ENCODE measurements at regions not wholly inside any gene's neighbourhood (a gene's known extent, or its start where the extent isn't known, plus 50 kb on each side); places are given as distances from the start of the nearest gene placed in this dataset.

- DNase-seq, result no peak
Measured at GRCh38 chr6:54010340-54011276, 100.6 kb upstream of the MLIP start.

- no peak for DNase-seq
Measured at GRCh38 chr6:54011277-54011648, 100.0 kb upstream of the MLIP start.

- no peak for DNase-seq
Measured at GRCh38 chr6:54013966-54014365, 97.3 kb upstream of the MLIP start.

DNA sequence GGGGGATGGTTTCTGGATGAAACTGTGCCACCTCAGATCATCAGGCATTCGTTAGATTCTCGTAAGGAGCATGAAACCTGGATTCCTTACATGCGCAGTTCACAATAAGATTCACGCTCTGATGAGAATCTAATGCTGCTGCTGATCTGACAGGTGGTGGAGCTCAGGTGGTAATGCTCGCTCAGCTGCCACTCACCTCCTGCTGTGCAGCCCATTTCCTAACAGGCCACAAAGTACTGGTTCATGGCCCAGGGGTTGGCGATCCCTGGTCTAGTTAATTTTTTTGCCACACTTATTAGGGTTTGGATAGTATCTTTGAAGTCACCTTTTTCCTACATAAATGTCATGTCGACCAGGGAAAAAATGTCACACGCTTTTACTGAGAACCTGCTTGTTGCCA lies 96.8 kb upstream of the MLIP start:
- DNase-seq, result no peak

- DNase-seq, result no peak
Measured at GRCh38 chr6:54017877-54018276, 93.4 kb upstream of the MLIP start.

DNA sequence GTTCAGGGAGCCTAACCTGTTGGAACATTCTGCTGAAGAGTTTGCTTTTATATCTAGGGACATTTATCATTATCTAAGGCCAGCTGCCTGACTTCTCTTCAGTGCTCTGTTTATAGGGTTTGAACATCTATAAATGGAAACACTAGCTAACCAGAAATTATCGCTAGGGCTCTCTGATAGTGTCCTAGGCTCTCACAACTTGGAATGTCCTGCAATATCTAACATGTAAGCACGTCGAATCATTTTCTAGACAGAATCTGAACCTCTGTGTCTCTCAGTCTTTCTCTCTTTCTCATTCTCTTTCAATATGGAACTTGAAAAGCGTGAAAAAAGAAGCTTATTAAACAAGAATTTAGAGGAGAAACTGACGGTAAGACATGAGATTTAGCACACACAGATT lies 92.5 kb upstream of the MLIP start:
- DNase-seq, result no peak

DNA sequence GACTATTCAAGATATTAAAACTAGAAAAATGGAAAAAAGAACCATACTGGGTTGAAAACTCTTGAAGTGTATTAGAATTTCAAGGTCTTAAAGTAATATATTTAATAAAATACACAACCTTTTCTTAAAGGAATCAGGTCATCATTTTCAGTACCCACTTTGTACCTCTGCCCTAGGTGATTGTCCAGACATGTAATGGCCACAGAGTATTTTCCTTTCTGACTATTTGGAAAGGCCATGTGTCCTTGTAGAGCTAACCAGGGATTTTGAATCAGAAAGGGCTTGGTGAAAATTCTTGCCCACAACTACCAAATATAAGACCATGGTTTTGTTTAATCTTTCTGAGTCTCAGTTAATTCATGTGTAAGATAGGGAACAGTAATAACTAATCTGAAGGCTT lies 91.4 kb upstream of the MLIP start:
- DNase-seq, result no peak

- DNase-seq, result no peak
Measured at GRCh38 chr6:54020334-54020733, 90.9 kb upstream of the MLIP start.

DNA sequence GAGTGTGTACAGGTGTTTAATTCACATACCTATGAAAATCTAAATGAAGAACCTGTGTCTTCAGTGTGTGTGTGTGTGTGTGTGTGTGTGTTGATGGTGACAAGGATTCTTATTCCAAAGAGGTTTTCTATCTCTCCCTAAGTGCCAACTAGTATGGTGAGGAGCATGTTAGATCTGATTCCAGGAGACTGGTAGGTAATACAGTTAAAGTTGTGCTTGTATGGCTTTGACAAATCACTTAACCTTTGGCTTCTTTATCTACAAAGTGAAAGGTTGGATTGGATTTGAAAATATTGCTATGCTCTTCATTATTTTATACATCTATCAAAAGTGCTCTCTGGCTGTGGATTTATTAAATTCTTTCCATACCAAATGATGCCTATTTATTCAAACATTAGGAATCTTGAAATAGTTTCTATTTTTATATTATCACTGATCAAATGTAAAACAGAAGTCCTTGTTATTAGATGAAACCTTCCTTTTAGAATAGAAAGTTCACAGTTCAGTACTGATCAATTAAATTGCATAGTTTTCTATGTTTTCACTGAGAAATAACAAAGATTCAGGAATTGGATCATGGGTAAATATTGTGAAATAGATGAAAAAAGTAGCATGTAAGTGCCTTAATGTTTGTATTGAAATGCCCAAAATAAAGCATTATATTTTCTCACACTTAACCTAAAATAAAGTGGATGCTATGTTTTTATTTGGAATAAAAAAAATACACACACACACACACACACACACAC lies 84.4 kb upstream of the MLIP start:
- DNase-seq, result no peak

GRCh38 chr6:54028170-54028569 lies 83.1 kb upstream of the MLIP start:
- DNase-seq, result no peak

- DNase-seq, result no peak
Measured at GRCh38 chr6:54029187-54029586, 82.1 kb upstream of the MLIP start.

DNA sequence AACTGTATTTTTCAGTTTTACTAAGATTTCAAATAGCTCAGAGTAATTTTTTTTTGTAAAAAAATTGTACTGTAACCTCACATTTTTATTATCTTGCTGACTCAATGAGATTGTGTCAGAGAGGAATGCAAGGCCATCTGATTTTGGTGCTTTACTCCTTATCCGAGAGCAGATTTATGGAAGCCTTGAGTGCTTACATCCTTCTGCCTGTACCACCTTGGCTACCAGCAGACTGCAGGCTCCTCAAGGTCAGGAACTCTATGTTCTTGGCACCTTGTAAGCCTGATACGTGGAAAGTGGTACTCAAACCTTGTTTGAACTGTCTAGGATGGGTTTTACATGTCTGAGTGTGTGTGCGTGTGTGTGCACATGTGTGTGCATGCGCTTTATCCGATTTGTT lies 80.1 kb upstream of the MLIP start:
- no peak for DNase-seq

- no peak for DNase-seq
Measured at GRCh38 chr6:54037277-54037779, 73.9 kb upstream of the MLIP start.

- DNase-seq, result no peak
Measured at GRCh38 chr6:54040545-54040944, 70.7 kb upstream of the MLIP start.

GRCh38 chr6:54041239-54041638 lies 70.0 kb upstream of the MLIP start:
- no peak for DNase-seq

DNA sequence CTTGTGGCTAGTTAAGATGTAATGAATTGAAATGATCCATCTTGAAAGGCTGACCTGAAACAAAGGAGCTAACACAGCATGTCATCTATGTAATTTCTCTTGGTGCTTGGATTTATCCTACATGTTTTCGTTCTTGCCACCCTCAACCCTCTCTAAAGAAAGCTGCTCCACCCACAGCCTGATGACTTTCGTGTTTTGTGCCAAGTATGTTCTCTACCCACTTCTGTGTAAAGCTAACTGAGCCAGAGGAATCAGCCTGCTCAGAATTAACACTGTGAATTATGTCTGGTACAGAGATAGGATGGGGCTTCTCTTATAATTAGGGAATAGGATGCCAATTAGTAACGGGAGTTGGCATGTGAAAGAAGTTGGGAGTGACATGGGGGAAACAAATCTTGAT lies 67.9 kb upstream of the MLIP start:
- DNase-seq, result no peak

DNA sequence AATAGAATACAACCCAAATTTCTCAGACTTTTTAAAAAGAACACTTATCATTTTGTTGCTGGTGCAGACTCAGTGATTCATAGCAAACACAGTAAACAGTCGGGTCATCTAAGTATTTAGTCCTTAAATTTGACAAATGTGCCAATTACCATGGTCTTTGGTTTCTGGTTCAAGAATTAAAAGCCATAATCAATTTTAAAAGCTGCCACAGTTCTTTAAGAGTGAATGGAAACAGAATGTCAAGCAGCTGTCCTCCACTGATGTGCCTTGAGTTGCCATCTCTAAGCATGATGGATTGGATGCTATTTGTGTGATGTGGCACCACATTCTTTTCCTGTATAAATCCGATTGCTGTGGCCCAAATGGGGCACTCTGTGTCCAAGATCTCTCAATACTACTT lies 67.2 kb upstream of the MLIP start:
- no peak for DNase-seq

- no peak for DNase-seq
Measured at GRCh38 chr6:54048782-54049181, 62.5 kb upstream of the MLIP start.

GRCh38 chr6:54050750-54051149 lies 60.5 kb upstream of the MLIP start:
- no peak for DNase-seq

- DNase-seq, result peak; percentile 98
Measured at GRCh38 chr6:54053881-54054391, 57.3 kb upstream of the MLIP start.

- DNase-seq, result no peak
Measured at GRCh38 chr6:54056105-54056504, 55.1 kb upstream of the MLIP start.

GRCh38 chr6:54057058-54057457 lies 54.2 kb upstream of the MLIP start:
- DNase-seq, result no peak

DNA sequence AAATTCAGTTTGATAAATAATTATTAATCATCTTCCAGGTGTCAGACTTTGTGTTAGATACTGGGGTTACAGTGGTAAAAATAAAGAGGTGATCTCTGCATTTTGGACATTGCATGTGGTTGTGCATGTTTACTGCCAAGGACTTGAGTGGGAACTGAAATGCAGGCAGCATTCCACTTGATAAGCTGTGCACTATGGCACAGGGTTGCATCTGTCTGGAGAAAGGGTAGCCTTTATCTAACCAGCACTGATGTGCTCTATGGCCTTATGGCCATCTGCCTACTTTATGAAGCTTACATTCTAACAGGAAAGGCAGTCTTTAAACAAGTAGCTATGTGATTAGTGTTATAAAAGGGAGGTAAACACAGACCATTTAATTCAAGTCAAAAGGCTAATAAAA lies 53.0 kb upstream of the MLIP start:
- DNase-seq, result no peak

GRCh38 chr6:54059683-54060082 lies 51.6 kb upstream of the MLIP start:
- DNase-seq, result no peak
